ENCODE measurements at regions not wholly inside any gene's neighbourhood (a gene's known extent, or its start where the extent isn't known, plus 50 kb on each side); places are given as distances from the start of the nearest gene placed in this dataset.

GRCh38 chr4:1496116-1496642, 89.9 kb upstream of the NKX1-1 start:
- TF ChIP-seq GATA3 (IDR thresholded peaks at IDR 0.05; ENCODE audit: low read depth, low read length) (no peak), GATA2 (IDR thresholded peaks at IDR 0.05; ENCODE audit: low read depth, low read length) (no peak)

All from SH-SY5Y (cell line).